ENCODE measurements at regions not wholly inside any gene's neighbourhood (a gene's known extent, or its start where the extent isn't known, plus 50 kb on each side); places are given as distances from the start of the nearest gene placed in this dataset.

DNA sequence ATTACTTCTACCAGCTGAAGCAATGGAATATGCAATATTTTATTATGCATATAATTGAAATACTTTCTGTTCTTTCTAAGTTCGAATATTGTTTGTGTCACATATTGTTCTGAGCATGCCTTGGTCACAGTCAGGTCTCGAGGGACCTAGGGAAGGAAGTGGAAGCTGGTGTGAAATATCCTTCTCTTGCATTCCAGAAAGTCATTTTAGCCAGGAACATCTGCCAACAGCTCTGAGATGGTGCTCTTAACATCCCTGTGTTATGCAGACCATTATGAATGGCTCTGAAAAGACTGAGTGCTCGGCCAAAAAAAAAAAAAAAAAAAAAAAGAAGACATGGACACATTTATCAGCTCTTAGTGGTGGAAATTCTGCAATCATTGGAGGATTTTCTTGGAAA is 132.7 kb upstream of the JAG1 start:
- DNase-seq (ENCODE audit: low spot score), result no peak

DNA sequence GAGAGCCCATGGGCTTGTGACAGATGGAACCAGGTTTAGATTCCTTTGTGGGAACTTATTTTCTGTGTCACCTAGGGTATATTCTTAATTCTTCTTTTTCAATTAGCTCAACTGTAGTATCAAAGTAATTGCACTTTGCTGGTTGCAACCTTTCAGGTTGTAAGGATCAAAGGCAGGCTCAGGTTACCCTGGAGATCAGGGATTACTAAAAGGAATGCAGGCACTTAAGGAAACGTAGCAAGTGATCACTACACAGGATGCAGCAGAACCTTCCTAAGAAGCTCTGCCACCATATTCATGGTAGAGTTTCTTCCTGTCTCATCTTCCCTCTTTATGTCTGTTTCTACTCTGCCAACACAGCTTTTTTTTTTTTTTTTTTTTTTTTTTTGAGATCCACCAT is 133.2 kb upstream of the JAG1 start:
- no peak for DNase-seq (ENCODE audit: low spot score)

DNA sequence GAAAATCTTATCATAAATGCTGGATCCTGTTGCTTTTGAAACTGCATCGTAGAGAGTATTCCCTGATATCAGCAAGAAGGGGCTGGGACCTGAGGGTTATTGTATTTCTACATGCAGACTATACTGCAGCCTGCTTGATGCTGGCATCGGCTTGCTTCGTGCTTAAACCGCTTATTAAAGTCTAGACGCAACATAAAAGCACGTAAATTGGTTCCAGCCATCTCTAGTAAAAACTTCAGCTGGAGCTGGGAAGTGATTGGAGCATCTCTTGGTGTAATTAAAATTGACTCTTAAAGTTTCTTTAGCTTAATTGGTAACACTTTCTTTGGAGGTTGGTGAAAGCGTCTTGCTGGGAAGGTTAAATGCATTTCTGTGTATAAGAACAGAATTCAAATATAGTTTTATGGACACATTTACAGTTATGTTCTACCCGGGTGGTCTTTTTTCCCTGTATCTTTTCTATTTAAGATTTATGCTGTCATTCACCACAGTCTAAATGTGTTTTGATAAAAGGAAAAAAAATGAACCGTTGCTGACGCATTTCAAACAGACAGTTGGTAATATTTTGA is 139.0 kb upstream of the JAG1 start:
- DNase-seq (ENCODE audit: low spot score), result no peak

DNA sequence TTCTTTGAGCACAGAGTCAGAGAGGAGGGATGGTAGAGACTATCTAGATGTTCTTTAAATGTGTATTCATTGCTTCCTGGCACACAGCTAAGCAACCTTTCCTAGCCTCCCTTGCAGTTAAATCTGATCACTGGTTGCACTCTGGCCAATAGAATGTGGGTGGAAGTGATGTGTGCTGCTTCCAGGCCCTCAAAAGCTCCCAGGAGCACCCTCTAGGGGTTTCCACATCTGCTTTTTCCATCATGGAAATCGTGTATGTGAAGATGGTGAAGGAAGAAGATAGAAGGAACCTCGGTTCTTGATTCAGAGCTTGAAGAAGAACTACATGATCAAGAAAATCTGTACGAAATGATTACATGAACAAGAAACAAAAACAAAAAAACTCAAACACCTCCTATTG is 149.8 kb upstream of the JAG1 start:
- DNase-seq (ENCODE audit: low spot score), result no peak

DNA sequence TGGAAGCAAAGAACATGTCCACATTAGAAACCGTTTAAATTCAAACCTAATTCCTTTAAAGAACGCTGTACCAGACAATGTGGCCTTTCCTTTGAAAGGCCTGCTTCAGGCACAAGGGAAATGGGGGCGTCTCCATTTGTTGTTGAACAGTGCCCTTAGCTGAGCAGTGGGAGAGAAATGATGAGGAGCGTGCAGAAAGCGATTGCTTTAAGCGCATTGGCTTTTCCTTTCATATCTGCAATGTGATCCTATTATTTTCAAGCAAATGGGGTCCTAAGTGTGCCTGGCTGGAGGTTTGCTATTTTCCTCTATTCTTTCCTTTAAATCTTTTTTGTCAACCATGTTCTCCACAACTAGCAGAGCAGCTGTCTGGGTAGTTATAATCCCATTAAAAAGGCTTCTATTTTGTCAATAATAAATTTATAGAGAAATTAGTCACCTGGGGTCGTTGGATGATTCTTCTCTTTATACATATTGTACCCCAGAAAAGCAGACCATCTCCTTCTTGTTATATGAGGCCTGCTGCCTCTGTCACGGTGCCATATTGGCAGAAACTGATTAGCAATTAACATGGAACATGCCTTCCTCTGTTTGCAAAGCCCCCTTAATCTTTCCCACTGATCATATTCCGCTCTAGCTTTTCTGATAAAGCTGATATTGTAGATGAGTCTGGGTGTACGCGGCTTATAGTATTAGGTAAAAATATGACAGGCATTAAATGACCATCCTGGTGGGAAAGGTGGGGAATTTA is 151.1 kb upstream of the JAG1 start:
- DNase-seq (ENCODE audit: low spot score), result no peak

DNA sequence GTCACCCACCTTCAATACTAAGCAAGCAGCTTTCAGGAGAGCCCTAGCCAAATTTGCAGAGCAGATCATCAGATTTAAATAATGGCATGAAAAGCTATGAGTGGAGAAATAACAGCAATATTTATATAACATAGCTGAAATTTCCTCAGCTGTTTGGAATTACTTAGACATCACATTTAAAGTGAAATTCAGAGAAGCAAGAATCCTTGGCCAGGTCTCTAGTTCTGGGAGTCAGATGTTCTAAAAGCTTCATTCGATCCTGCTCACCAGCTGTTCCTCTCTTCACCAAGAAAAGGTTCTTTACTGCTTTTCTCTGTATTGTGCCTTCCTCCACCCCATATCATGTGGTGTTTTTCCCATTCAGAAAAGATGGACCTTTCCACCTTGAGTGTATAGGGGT is 152.3 kb upstream of the JAG1 start:
- DNase-seq (ENCODE audit: low spot score), result no peak

DNA sequence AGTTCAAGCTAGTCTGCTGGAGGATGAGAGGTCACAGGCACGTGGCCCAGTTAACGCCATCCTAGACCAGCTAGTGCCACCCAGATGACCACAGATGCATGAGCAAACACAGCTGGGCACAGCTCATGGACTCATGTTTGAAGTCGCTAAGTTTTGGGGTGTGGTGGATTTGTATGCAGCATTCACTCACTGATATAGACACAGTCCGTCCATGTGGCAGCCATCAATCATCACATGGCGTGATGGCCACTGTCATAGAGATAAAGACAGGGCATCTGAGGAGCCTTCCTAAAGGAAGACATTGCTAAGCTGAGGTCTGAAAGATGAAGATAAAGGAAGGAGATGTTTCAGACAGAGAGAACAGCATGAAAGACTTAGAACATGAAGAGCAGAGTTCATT is 154.4 kb upstream of the JAG1 start:
- no peak for DNase-seq (ENCODE audit: low spot score)

DNA sequence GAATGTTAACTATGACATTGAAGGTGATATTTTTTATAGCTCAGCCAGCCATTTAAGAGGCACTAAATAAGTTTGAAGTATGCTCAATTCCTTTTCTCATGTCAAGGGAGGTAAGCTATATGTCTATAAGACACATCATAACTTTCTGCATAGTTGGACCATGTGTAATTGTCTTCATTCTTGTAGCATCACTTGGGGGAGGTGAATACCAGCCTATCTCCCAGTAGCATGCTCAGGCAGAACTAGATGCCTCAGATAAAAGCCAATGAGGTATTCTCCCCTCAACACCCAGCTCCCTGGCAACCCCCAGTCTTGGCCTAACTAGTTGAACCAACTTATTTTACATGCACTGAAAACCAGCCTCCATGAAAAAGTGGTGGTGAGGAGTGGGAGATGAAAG is 158.3 kb upstream of the JAG1 start:
- no peak for DNase-seq (ENCODE audit: low spot score)

DNA sequence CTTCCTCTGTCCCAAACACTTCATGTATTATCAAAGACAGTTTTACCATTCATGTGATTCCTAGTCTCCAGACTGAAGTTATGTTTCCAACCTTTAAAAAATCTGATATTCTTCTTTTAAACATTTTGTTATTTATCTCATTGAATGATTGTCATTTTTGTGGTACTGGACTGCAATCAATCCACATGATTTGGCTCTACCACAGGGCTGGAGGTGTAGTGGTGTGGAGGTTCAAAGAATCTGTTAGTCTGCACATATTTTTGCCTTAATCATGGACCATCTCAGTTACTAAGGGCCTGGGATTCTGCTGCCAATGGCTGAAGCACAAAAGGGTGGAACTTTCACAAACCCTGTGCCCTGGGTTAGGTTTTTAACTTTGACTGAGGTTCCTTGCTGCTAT is 164.1 kb upstream of the JAG1 start:
- DNase-seq (ENCODE audit: low spot score), result no peak

DNA sequence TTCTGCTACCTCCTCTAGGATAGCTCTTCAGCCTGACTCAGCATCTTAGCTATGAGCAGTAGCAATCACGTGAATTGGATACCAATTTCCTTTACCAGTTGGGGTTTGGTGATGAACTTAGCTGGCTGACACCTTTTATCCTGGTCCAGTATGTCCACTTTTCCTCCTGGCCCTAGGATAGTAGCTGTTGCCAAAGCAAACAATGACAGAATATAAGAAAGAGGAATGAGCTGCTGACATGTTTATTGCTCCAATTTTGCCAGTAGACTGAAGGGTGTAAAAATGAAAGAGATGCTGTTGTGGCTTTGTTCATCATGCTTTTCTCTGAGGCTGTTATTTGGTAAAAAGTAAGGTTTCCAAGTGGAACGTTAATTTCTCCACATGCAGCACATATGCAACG is 168.3 kb upstream of the JAG1 start:
- no peak for DNase-seq (ENCODE audit: low spot score)

DNA sequence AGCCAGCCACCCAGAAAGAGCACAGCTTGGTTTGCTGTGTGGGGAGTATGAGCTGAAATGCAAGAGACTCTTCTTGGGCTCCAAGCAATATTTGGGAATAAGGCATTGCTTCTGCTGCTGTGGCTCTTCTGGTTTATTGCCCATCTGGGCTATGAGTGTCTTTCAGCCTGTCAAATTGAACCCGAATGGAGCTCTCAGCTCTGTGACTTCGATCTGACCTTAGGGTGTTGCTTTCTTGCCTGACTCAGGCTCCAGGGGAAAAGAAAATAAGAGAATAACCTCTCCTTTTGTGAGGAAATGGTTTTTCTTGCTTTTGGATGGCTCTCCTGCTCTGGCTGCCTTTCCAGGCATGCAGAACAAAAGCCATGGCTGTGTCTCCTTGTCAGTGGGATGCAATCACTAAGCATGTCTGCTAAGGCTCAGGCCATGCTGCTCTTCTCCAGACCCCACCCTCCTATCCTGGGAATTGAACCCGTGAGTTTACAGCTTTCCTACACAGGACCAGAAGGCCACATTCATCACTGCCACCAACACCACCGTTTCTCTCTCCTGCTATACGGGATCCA is 169.4 kb upstream of the JAG1 start:
- DNase-seq (ENCODE audit: low spot score), result no peak

DNA sequence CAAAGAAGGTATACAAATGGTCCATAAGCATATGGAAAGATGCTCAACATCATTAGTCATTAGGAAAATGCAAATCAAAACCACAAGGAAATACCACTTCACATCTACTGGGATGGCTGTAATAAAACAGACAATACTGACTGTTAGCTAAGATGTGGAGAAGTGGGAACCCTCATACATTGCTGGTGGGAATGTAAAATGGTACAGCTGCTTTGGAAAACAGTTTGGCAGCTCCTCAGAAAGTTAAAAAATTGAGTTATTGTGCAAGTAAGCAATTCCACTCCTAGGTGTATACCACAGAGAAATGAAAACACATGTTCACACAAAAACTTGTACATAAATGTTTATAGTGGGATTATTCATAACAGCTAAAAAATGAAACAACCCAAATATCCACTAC is 173.0 kb upstream of the JAG1 start:
- DNase-seq (ENCODE audit: low spot score), result no peak

DNA sequence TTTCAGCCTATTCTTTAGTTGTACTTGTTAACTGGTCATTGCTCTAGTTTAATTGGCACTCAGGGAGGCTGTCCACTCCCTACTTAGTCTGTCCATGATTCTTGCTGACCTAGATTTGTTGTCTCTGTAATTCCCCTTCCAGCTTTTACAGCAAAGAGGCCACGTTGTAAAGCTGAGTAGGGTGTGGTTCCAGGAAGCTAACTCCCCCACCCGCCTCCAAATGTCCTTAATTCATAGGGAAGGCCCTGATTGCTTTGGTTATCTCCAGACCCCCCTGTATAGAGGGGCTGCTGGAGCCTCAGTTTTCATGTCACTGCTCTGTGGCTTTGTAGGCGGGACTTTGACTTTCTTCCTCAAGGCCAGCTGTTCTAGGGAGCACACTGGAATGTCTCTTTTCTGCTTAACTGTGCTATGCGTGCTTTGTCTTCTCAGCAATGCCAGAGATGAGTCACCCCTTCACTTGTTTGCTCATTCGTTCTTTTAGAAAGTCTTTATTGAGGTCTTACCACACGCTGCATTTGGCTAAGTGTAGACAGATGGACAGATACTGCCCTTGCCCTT is 175.1 kb upstream of the JAG1 start:
- DNase-seq (ENCODE audit: low spot score), result no peak

DNA sequence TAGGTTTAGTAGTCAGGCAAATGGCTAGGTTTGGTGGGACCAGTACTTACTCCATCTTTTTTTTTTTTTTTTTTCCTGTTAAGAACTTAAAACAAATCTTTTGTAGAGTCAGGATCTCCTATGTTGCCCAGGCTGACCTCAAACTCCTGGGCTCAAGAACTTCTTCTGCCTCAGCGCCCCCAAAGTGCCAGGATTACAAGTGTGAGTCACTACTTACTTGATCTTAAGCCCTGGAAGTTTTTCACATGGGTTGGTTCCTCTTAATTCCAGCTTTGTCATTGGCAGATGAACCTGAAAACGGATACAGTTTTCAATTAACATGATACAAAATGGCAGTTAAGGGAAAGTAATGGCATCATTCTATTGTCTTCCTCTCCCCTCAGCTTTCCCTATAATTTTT is 179.4 kb upstream of the JAG1 start:
- no peak for DNase-seq (ENCODE audit: low spot score)

DNA sequence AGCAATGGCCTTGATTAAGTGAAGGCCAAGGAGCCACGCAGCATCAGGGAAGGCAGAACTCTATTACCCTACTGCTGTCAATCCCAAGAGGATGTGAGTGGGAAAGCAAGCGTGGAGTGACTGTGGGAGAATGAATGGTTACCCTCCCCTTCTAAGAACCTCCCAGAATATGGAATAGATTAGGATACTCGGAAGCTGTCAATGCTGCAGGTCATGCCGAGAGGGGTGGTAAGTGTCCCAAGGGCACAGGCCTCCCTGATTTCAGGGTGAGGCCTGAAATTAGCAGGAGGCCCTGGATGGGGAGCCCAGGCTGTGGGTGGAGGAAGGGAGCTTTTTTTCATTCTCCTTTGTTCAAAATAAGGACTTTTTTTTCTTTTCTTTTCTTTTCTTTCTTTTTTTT is 179.9 kb upstream of the JAG1 start:
- no peak for DNase-seq (ENCODE audit: low spot score)

DNA sequence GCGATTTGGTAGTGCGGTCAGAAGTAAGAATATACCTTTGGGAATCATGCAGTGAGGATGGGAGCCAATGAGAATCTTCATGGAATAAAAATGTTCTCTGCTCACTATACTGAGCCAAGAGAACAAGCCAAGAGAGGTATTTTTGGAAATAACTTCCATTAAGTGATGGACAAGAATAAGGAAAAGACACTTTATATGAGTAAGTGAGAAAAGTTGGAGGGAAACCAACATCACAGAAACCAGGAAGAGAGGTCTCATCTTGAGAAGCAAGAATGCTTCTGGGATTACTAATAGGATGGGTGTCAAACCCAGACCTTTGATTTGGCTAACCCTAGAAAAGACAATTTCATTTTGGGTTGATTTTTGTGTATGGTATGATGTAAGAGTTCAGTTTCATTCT is 181.2 kb upstream of the JAG1 start:
- no peak for DNase-seq (ENCODE audit: low spot score)

DNA sequence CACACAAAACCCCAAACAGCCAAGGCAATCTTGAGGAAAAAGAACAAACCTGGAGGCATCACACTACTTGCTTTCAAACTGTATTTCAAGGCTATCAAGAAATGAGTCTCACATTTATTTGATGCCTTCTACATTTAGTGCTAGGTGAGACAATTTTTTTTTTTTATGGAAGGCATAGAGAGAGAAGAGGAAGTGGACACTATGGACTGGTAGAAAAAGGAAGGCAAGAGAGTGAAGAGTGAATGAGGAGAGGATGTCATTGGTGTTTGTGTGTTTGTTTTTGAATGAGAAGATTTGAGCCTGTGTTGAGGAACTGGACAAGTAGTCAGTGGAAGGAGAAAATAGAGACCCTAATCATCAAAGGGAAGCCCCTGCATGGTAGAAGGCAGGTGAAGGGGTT is 182.0 kb upstream of the JAG1 start:
- no peak for DNase-seq (ENCODE audit: low spot score)

DNA sequence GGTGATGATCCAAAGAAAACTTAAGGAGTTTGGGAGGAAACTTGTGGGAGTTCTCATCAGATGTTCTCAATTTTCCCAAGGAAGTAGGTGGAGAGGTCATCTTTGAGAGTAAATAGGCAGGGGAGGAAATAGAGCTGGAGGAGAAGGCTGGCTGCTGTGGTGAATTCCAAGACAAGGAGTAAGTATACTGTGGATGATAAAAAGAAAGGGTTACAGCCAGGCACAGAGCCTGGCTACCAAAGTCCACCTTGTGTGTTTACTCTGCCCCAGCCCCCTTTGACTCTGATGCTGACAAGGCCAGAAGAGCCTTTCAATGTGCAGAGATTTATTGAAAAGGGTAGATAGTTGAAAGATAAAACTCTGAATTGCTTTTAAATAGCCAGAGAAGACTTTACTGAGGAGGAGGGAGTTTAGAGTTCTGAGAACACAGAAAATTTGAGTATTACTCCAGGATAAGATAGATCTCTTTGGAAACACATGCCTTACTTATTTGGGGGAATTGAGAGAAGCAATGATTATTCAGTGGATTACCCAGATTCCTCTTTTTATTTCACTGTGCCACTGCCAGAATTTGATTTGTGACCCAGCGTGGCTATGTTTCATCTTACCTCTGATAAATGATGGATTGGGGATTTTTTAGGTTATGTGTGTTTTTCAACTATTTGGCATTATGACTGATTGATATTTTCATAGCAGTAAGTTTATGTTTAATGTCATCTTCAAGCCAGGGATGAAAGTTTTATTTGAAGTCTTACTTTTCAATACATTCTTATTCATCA is 182.6 kb upstream of the JAG1 start:
- DNase-seq (ENCODE audit: low spot score), result no peak

DNA sequence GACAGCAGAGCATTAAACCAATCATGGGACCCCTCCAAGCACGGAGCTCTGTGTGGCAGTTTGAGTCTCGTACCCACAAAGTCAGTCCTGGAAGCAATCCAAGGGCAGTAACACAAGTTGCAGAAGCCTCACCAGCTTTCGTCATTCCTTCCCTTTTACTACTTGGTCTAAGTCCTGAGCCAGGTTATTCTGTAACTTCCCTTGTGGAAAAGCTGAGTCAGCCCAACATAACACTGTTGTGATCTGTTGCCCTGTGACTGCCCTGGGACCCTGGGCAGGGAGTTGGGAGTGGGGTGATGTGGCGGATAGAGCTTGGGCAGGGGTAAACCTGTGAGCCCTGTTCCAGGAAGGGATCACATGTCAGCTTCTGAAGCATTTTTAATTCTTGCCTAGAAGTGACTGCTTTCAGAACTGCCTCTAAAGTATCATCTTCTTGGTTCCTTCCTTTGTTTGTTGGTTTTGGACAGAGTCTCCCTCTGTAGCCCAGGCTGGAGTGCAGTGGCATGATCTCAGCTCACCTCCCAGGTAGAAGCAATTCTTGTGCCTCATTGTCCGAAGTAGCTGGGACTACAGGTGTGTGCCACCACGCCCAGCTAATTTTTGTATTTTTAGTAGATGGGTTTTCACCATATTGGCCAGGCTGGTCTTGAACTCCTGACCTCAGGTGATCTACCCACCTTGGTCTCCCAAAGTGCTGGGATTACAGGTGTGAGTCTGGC is 183.7 kb upstream of the JAG1 start:
- DNase-seq (ENCODE audit: low spot score), result no peak

DNA sequence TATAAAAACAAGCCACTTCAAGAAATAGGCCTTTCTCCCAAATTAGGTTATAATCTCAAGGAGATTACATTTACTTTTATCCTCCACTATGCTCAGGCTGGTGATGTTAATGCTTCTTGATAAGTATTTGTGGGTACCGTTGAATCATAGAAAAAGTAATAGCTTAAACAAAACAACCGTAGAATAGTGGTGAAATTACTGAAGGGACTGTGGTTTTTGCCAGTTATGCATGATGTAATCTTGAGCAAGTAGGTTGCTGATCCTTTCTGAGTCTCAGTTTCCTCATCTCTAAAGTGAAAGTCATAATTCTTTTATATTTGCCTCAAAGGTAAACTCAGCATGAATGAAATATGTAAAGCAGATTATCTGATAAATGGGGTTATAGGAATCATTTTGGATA is 187.3 kb upstream of the JAG1 start:
- no peak for DNase-seq (ENCODE audit: low spot score)

DNA sequence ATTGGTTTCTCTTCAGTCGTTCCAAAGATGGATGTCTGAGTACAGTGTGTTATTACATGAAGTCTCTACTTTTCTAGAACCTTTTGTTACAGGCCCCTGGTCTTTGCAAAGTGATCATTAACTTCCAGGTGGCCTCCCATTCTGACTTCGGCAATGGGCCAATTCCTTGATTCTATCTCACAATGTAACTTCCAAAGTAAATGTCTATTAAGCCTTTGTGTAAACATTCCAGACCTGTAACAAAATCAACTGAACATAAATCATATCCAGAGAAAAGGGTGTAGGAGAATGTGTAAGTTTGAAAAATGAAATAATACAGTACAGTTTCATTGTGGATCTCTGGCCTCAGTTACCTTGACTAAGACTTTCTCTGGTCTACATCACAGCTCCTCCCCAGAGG is 187.8 kb upstream of the JAG1 start:
- no peak for DNase-seq (ENCODE audit: low spot score)

DNA sequence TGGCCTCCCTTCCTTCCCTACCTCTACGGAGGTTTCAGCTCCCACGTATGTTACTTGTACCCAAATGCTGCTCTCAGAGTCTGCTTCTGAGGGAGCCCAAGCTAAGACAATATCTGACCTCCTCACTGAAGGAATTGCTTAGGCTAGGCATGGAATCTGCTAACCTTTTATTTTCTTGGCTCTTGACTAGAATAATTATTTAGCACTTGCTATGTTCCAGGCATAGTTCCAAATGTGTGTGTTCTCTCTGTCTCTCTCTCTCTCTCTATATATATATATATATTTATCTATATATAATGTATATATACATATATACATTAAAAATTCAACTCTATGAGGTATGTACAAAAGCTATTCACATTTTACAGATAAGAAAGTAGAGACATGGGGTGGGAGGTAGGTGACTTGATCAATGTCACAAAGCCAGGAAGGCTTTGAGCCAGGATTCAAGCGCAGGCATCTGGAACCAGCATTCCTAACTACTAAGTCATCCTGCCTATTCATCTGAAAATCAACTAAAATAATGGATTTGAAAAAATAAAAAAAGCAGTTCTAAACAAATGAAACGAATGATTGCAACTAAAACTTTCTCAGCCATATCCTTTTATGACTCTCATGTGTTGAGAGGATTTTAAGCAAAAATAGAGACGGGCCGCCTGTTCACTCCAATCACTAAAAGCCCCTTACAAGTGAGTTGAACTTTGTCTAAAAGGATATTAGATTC is 189.7 kb upstream of the JAG1 start:
- no peak for DNase-seq (ENCODE audit: low spot score)
